Peyer's patch (tissue), 4 donors: ENCODE measurements at regions not wholly inside any gene's neighbourhood (a gene's known extent, or its start where the extent isn't known, plus 50 kb on each side); places are given as distances from the start of the nearest gene placed in this dataset.

ENCODE experiments used
- DNase-seq, 3 donors: peaks; one replicate each; pipeline ENCODE4 v3.0.0-alpha.2; 2017 to 2019
- H3K27ac ChIP-seq, 4 donors: fragments of 200-600 bp; sonication (generic); one replicate each; pipeline ENCODE4 v1.5.1; 2016 to 2019
- H3K27me3 ChIP-seq, 2 donors: fragments of 200-600 bp; sonication (generic); one replicate each; pipeline ENCODE4 v1.5.1; 2019
- H3K36me3 ChIP-seq, 3 donors: fragments of 200-600 bp; sonication (generic); one replicate each; pipeline ENCODE4 v1.5.1; 2016 to 2019
- H3K4me1 ChIP-seq, 4 donors: fragments of 200-600 bp; sonication (generic); one replicate each; pipeline ENCODE4 v1.5.1; 2016 to 2019
- H3K4me3 ChIP-seq, 4 donors: fragments of 200-600 bp; sonication (generic); 1 replicate in 3 of 4; 2 replicates in 1 of 4; pipeline ENCODE4 v1.5.1; 2016 to 2019; ENCODE audit warnings: mild to moderate bottlenecking in 1 of 4
- H3K9me3 ChIP-seq, 4 donors: fragments of 200-600 bp; sonication (generic); one replicate each; pipeline ENCODE4 v1.5.1; 2016 to 2019; ENCODE audit warnings: mild to moderate bottlenecking in 1 of 4
- POLR2A ChIP-seq, 2 donors: fragments of 450-650 bp; IDR thresholded peaks; one replicate each; pipeline ENCODE4 v1.5.1; 2017; ENCODE audit warnings: antibody characterized with exemption in 2 of 2, mild to moderate bottlenecking in 2 of 2, moderate library complexity in 2 of 2
- TF ChIP-seq, protein P1 (sequence below), 6 experiments: fragments of 450-650 bp in 4 of 6; fragments of 200-600 bp in 2 of 6; sonication (generic) in 1 of 6; IDR thresholded peaks; one replicate each; pipeline ENCODE4 v1.5.1; 2017 to 2019; ENCODE audit warnings: antibody characterized with exemption in 6 of 6, mild to moderate bottlenecking in 3 of 6, moderate library complexity in 1 of 6

DNA sequence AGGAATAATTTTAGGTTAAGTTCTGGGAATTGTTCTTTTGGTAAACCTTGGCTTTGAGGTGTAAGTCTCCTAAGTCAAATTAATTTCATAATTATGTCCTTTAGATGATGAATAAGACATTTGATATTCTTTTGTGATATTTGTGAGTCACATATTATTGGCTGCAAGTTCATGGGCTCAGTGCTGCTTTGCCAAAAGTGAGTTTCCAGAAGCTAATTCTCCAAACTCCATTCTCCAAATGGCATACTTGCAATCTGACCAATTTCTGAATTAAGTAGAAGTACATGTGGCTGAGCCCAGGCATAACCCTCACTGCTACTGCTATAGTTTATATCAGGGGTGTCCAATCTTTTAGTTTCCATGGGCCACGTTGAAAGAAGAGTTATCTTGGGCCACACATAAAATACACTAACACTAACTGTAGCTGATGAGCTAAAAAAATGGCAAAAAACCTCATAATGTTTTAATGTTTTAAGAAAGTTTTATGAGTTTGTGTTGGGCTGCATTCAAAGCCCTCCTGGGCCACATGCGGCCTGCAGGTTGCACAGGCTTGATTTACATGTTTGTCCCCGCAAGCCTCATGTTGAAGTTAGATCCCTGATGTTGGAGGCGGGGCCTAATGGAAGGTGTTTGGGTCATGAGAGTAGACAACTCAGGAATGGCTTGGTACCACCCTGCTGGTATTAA is 196.1 kb downstream of the ZNF330 start:
- TF ChIP-seq, protein P1, sequence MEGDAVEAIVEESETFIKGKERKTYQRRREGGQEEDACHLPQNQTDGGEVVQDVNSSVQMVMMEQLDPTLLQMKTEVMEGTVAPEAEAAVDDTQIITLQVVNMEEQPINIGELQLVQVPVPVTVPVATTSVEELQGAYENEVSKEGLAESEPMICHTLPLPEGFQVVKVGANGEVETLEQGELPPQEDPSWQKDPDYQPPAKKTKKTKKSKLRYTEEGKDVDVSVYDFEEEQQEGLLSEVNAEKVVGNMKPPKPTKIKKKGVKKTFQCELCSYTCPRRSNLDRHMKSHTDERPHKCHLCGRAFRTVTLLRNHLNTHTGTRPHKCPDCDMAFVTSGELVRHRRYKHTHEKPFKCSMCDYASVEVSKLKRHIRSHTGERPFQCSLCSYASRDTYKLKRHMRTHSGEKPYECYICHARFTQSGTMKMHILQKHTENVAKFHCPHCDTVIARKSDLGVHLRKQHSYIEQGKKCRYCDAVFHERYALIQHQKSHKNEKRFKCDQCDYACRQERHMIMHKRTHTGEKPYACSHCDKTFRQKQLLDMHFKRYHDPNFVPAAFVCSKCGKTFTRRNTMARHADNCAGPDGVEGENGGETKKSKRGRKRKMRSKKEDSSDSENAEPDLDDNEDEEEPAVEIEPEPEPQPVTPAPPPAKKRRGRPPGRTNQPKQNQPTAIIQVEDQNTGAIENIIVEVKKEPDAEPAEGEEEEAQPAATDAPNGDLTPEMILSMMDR (IDR thresholded peaks at IDR 0.05): no peak
- no peak for TF ChIP-seq POLR2A (IDR thresholded peaks at IDR 0.05)

DNA sequence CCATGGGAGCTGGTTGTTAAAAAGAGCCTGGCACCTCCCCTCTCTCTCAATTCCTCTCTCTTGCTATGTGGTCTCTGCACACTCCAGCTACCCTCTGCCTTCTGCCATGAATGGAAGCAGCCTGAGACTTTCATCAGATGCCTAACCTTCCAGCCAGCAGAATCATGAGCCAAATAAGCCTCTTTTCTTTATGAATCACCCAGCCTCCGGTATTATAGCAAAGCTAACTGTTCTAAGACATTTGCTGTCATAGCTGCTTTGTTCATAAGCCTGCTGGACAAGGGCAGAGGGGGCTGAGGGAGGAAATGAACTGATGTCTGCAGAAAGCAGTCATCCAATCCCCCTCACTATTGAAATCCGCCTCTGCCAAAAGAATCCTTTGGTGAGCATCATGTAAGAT is 196.7 kb downstream of the ZNF330 start:
- Histone ChIP-seq H3K27ac (no peak overlapping the region), H3K36me3 (no peaks in the 10 kb centered on the region), H3K4me3 (no peak overlapping the region), H3K27me3 (no peaks in the 10 kb centered on the region), H3K4me1 (no peaks in the 10 kb centered on the region), H3K9me3 (no peaks in the 10 kb centered on the region)
- DNase-seq: no peak
- TF ChIP-seq, protein P1 (IDR thresholded peaks at IDR 0.05): no peak
- no peak for TF ChIP-seq POLR2A (IDR thresholded peaks at IDR 0.05)

More for the DNA sequence above, 196.1 kb downstream of the ZNF330 start:
- no peaks in the 10 kb centered on the region for H3K27me3 ChIP-seq
- no peak overlapping the region for H3K27ac ChIP-seq
- H3K4me1 ChIP-seq: no peaks in the 10 kb centered on the region
- no peak overlapping the region for H3K4me3 ChIP-seq
- H3K9me3 ChIP-seq: no peaks in the 10 kb centered on the region
- DNase-seq: no peak
- H3K36me3 ChIP-seq: no peaks in the 10 kb centered on the region

DNA sequence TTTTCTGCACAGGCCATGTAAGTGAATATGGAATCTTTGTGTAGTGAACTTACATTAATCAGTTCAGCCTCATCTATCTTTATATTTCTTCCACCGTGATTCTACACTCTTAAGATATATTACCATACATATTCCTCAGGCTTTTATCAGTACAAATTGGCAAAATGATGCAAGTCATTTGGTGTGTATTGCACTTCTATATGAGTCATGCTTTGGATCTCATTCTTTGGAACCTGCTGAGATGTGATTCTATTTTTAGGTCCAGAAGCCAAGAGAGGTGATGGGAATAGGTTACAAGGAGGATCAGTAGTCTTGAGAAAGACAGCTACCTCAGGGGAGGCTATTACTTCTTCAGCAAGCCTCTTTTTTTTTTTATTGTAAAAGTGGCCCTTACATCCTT is 204.4 kb downstream of the ZNF330 start:
- Histone ChIP-seq H3K4me1 (no peaks in the 10 kb centered on the region), H3K4me3 (no peak overlapping the region), H3K27ac (no peak overlapping the region), H3K36me3 (no peaks in the 10 kb centered on the region), H3K27me3 (no peaks in the 10 kb centered on the region), H3K9me3 (no peaks in the 10 kb centered on the region)
- DNase-seq: no peak
- TF ChIP-seq, protein P1 (IDR thresholded peaks at IDR 0.05): no peak
- TF ChIP-seq POLR2A (IDR thresholded peaks at IDR 0.05): no peak

DNA sequence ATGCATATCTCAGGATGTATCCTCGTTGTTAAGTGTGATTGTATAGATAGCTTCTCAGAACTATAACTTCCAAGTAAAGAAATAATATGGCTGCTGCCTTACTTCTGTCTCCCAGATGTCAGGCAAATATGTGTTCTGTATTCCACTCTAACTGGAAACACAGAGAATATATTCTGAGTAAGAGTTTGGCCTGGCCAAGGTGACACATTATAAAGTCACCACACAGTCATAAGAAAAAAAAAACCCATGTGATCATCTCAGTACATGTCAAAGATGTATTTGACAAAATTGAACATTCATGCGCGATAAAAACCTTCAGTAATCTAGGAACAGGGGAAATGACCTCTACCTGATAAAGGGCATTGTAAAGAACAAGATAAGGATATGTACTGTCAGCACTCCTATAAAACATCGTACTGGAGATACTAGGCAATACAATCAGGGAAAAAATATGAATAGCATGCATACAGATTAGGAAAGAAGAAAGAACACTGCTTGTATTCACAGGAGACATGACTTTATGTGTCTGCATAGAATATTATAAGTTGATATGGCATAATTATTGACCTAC is 207.1 kb downstream of the ZNF330 start:
- Histone ChIP-seq H3K27ac (no peak overlapping the region), H3K4me1 (no peaks in the 10 kb centered on the region), H3K27me3 (no peaks in the 10 kb centered on the region), H3K36me3 (no peaks in the 10 kb centered on the region), H3K9me3 (no peaks in the 10 kb centered on the region), H3K4me3 (no peak overlapping the region)
- DNase-seq: no peak
- TF ChIP-seq, protein P1 (IDR thresholded peaks at IDR 0.05): no peak

DNA sequence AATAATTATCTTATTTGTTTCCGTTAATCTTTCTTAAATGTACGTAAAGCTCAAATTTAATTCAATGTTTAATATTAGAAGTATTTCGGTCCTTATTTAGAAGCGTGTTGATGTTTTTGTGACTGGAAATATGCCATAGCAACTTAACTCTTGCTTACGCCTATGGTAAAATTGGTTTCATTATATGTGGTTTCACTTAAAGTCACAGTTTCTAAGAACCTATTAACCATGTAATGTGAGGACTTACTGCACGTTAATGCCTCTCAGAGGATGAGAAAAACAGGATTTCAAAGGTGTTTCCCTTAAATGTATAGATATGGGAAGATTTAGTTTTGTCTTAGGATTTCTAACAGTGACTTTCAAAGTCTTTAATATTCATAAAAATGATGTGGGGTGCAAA is 206.4 kb upstream of the IL15 start:
- no peaks in the 10 kb centered on the region for H3K36me3 ChIP-seq
- H3K4me1 ChIP-seq: no peaks in the 10 kb centered on the region
- no peak overlapping the region for H3K27ac ChIP-seq
- H3K4me3 ChIP-seq: no peak overlapping the region
- no peaks in the 10 kb centered on the region for H3K9me3 ChIP-seq
- TF ChIP-seq POLR2A (IDR thresholded peaks at IDR 0.05): no peak
- TF ChIP-seq, protein P1 (IDR thresholded peaks at IDR 0.05): no peak
- no peaks in the 10 kb centered on the region for H3K27me3 ChIP-seq
- no peak for DNase-seq
